Neural progenitor cell (in vitro differentiated cells): ENCODE measurements at regions not wholly inside any gene's neighbourhood (a gene's known extent, or its start where the extent isn't known, plus 50 kb on each side); places are given as distances from the start of the nearest gene placed in this dataset. TPM values are rescaled to one million over a fixed set of nuclear protein-coding genes. Genes with fewer than 3 reads are reported as not detected.

Experiments
- DNase-seq: peaks from one replicate; pipeline ENCODE4 v3.0.0-alpha.2; 2016; ENCODE audit warnings: low spot score
- H2AFZ ChIP-seq: fragments of 200-600 bp; sonication (generic); replicated peaks from 2 replicates; pipeline ENCODE4 v1.6.1; 2016; ENCODE audit warnings: antibody characterized with exemption
- H3F3A ChIP-seq: fragments of 200-600 bp; sonication (generic); 2 replicates; pipeline ENCODE4 v1.6.1; 2016; ENCODE audit warnings: antibody characterized with exemption, low read depth
- H3K27ac ChIP-seq: fragments of 200-600 bp; sonication (generic); 2 replicates; pipeline ENCODE4 v1.5.1; 2016; ENCODE audit warnings: mild to moderate bottlenecking
- H3K27me3 ChIP-seq: fragments of 200-600 bp; sonication (generic); 2 replicates; pipeline ENCODE4 v1.6.1; 2016; ENCODE audit warnings: mild to moderate bottlenecking, moderate library complexity
- H3K36me3 ChIP-seq: fragments of 200-600 bp; sonication (generic); 2 replicates; pipeline ENCODE4 v1.5.1; 2016
- H3K4me1 ChIP-seq: fragments of 200-600 bp; sonication (generic); 2 replicates; pipeline ENCODE4 v1.6.1; 2016; ENCODE audit warnings: mixed run types
- H3K4me2 ChIP-seq: fragments of 200-600 bp; sonication (generic); 2 replicates; pipeline ENCODE4 v1.6.1; 2016
- H3K4me3 ChIP-seq: fragments of 200-600 bp; sonication (generic); 2 replicates; pipeline ENCODE4 v1.5.1; 2016
- H3K79me2 ChIP-seq: fragments of 200-600 bp; sonication (generic); 2 replicates; pipeline ENCODE4 v1.6.1; 2016; ENCODE audit warnings: low read depth
- H3K9ac ChIP-seq: fragments of 200-600 bp; sonication (generic); 2 replicates; pipeline ENCODE4 v1.6.1; 2016
- H3K9me3 ChIP-seq: fragments of 200-600 bp; sonication (generic); 2 replicates; pipeline ENCODE4 v1.5.1; 2016; ENCODE audit warnings: low read depth
- H4K20me1 ChIP-seq: fragments of 200-600 bp; sonication (generic); 2 replicates; pipeline ENCODE4 v1.6.1; 2016; ENCODE audit warnings: low read depth
- H3K27ac Mint-ChIP-seq: 3 replicates; pipeline ENCODE4 v1.8.0; 2021; ENCODE audit warnings: mixed read lengths
- H3K27me3 Mint-ChIP-seq: 2 replicates; pipeline ENCODE4 v1.8.0; 2022; ENCODE audit warnings: low read depth, mild to moderate bottlenecking, inconsistent platforms, moderate library complexity, mixed read lengths; ENCODE audit not compliant: insufficient read depth
- H3K36me3 Mint-ChIP-seq: 3 replicates; pipeline ENCODE4 v1.8.0; 2021; ENCODE audit warnings: mixed read lengths
- H3K4me1 Mint-ChIP-seq: 3 replicates; pipeline ENCODE4 v1.8.0; 2021; ENCODE audit warnings: mixed read lengths
- H3K4me3 Mint-ChIP-seq: 3 replicates; pipeline ENCODE4 v1.8.0; 2021; ENCODE audit warnings: mild to moderate bottlenecking, moderate library complexity, mixed read lengths
- H3K9me3 Mint-ChIP-seq: 3 replicates; pipeline ENCODE4 v1.8.0; 2020; ENCODE audit warnings: mixed read lengths
- EZH2 ChIP-seq: fragments of 200-600 bp; sonication (generic); IDR thresholded peaks from 2 replicates; pipeline ENCODE4 v1.6.1; 2017; ENCODE audit warnings: antibody characterized with exemption, mild to moderate bottlenecking, moderate library complexity
- EZH2phosphoT487 ChIP-seq: fragments of 200-600 bp; sonication (generic); IDR thresholded peaks from 2 replicates; pipeline ENCODE4 v1.6.1; 2017; ENCODE audit warnings: antibody characterized with exemption
- microRNA counts: library from miRNA; unstranded; fragments of <30 nt; microRNA quantifications from one replicate; lab custom pipeline; 2016
- microRNA-seq: library from miRNA; unstranded; fragments of <30 nt; microRNA quantifications from one replicate; pipeline ENCODE4, GENCODE V29; 2016
- small RNA-seq: library from RNA; depleted of rRNA; stranded (forward); fragments of <200 nt; gene quantifications from one replicate; pipeline ENCODE3, GENCODE V24; 2015
- TF ChIP-seq, protein P1 (sequence below): fragments of 200-600 bp; sonication (generic); IDR thresholded peaks from 2 replicates; pipeline ENCODE4 v1.5.1; 2017; ENCODE audit warnings: antibody characterized with exemption, mild to moderate bottlenecking

DNA sequence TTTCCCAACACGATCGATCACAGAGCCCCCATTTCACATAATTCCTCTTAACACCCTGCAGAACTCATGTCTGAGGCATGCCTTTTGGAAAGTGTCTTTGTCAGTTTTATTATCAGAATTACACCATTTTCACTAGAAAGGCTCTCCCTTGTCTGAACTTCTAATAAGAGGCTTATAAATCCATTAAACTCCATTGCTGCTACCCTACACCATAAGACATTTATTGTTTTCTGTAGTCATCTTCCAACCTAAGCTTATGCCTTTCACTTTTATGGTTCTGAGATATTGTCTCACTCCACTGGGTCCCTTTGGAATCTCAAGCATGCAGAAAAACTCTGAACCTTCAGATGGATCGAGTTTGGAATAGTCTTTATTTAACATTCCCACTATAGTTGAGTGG is 50.2 kb upstream of the TPM1 start:
- Mint-ChIP-seq H3K27ac (no peak overlapping the region), H3K9me3 (peaks cover 6% of the 10 kb centered on the region), H3K4me1 (peaks cover 29% of the 10 kb centered on the region), H3K4me3 (no peak overlapping the region), H3K27me3 (peaks cover 5% of the 10 kb centered on the region), H3K36me3 (no peaks in the 10 kb centered on the region)
- Histone ChIP-seq H3K27ac (no peak overlapping the region), H3F3A (peaks cover 25% of the 10 kb centered on the region), H2AFZ (no peak overlapping the region), H3K36me3 (no peaks in the 10 kb centered on the region), H3K4me2 (peak overlapping the region; percentile 57), H3K27me3 (peaks cover 13% of the 10 kb centered on the region), H3K4me1 (peaks cover 36% of the 10 kb centered on the region), H3K9ac (no peak overlapping the region), H4K20me1 (peaks cover 9% of the 10 kb centered on the region), H3K79me2 (no peaks in the 10 kb centered on the region), H3K9me3 (no peaks in the 10 kb centered on the region), H3K4me3 (no peak overlapping the region)
- DNase-seq: no peak
- no peak for TF ChIP-seq EZH2
- TF ChIP-seq EZH2phosphoT487: no peak
- TF ChIP-seq, protein P1, sequence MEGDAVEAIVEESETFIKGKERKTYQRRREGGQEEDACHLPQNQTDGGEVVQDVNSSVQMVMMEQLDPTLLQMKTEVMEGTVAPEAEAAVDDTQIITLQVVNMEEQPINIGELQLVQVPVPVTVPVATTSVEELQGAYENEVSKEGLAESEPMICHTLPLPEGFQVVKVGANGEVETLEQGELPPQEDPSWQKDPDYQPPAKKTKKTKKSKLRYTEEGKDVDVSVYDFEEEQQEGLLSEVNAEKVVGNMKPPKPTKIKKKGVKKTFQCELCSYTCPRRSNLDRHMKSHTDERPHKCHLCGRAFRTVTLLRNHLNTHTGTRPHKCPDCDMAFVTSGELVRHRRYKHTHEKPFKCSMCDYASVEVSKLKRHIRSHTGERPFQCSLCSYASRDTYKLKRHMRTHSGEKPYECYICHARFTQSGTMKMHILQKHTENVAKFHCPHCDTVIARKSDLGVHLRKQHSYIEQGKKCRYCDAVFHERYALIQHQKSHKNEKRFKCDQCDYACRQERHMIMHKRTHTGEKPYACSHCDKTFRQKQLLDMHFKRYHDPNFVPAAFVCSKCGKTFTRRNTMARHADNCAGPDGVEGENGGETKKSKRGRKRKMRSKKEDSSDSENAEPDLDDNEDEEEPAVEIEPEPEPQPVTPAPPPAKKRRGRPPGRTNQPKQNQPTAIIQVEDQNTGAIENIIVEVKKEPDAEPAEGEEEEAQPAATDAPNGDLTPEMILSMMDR: no peak

MicroRNAs in the stretch of these regions (microRNA counts, 767-probe panel; counts per million panel counts)
- microRNA hsa-miR-190a (lab: Ali Mortazavi, UCI): 460 counts per million, percentile 90 among the panel's probes with 10 or more counts

Small RNA genes lying in the stretch of these regions (microRNA-seq; reads per million reads assigned to microRNA genes)
- 13.1 reads per million, percentile 43 among the genes with 10 or more reads in this experiment for gene MIR190A
- gene MIR6085: not detected
- gene MIR8067: not detected

Small RNA genes lying in the stretch of these regions (small RNA-seq; reads per million reads assigned to genes)
- 0.16 reads per million for gene MIR190A
- not detected for gene MIR6085
- not detected for gene MIR8067
- not detected for gene RF00017
